ENCODE measurements at regions not wholly inside any gene's neighbourhood (a gene's known extent, or its start where the extent isn't known, plus 50 kb on each side); places are given as distances from the start of the nearest gene placed in this dataset.

- H2AK5ac ChIP-seq (ENCODE audit: low read length) = no peak overlapping the region
- H3K9ac ChIP-seq (ENCODE audit: low read length) = no peak overlapping the region
- no peaks in the 10 kb centered on the region for H3K79me1 ChIP-seq (ENCODE audit: low read length)
- no peak overlapping the region for H4K12ac ChIP-seq (ENCODE audit: low read depth, low read length)
- H4K8ac ChIP-seq (ENCODE audit: low read depth, low read length) = no peak overlapping the region
- no peak overlapping the region for H2BK5ac ChIP-seq (ENCODE audit: low read depth, low read length, poor library complexity)
- H3K4me2 ChIP-seq (ENCODE audit: low read length) = no peak overlapping the region
- no peak overlapping the region for H3K23ac ChIP-seq (ENCODE audit: low read length)
- no peak overlapping the region for H3K4ac ChIP-seq (ENCODE audit: low read depth, low read length)
- H3K4me1 ChIP-seq (ENCODE audit: control insufficient read depth in 1 of 2, insufficient read depth in 2 of 2, low read length in 2 of 2) = no peaks in the 10 kb centered on the region
- no peak overlapping the region for H3K14ac ChIP-seq (ENCODE audit: low read length)
- WGBS (ENCODE audit: extremely low coverage, insufficient coverage, insufficient read length) = no CpG with 5 or more reads among the region's 2 CpGs
- H4K91ac ChIP-seq (ENCODE audit: low read depth, low read length) = no peak overlapping the region
- H3K27ac ChIP-seq (ENCODE audit: low read depth, low read length) = no peak overlapping the region
- no peaks in the 10 kb centered on the region for H3K27me3 ChIP-seq (ENCODE audit: insufficient read depth, low read length)
- H2BK12ac ChIP-seq (ENCODE audit: low read length) = no peak overlapping the region
- no peak overlapping the region for H2BK120ac ChIP-seq (ENCODE audit: insufficient read depth, low read length, poor library complexity)
- no peaks in the 10 kb centered on the region for H3K36me3 ChIP-seq (ENCODE audit: control insufficient read depth in 1 of 2, insufficient read depth in 2 of 2, low read length in 2 of 2)
- no peaks in the 10 kb centered on the region for H3K79me2 ChIP-seq (ENCODE audit: control insufficient read depth, insufficient read depth, low read length, poor library complexity)
- no peaks in the 10 kb centered on the region for H3K9me3 ChIP-seq (ENCODE audit: insufficient read depth, low read depth, low read length)
- DNase-seq = no peak
- no peak overlapping the region for H3K18ac ChIP-seq (ENCODE audit: low read length)
- no peak overlapping the region for H2AFZ ChIP-seq (ENCODE audit: insufficient read depth, low read length, poor library complexity)
- no peak overlapping the region for H3K4me3 ChIP-seq (ENCODE audit: low read depth, low read length)
These were observed 166.6 kb upstream of the FLRT2 start for GRCh38 chr14:85363358-85363757.

DNA sequence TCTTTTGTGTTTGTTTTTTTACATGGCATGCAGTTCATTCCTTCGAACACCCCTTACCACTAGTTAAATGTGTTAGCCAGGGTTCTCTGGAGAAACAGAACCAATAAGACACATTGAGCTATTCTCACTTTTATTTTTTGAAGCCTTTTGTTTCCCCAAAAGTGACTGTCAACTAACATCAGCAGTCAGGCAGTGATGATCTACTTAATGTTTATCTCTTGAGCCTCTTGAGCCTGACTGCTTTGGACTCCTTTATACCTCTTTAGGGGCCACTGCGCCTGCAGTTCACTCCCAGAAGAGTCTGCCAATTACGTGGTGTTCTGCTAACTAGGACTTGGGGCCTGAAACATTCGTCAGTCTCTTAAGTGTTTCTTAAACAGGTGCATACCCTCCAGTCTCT, 163.7 kb upstream of the FLRT2 start:
- H3K27ac ChIP-seq (ENCODE audit: low read depth, low read length) = no peak overlapping the region
- no peaks in the 10 kb centered on the region for H3K36me3 ChIP-seq (ENCODE audit: control insufficient read depth in 1 of 2, insufficient read depth in 2 of 2, low read length in 2 of 2)
- H3K79me2 ChIP-seq (ENCODE audit: control insufficient read depth, insufficient read depth, low read length, poor library complexity) = no peaks in the 10 kb centered on the region
- no peaks in the 10 kb centered on the region for H3K79me1 ChIP-seq (ENCODE audit: low read length)
- H3K9ac ChIP-seq (ENCODE audit: low read length) = no peak overlapping the region
- H3K4ac ChIP-seq (ENCODE audit: low read depth, low read length) = no peak overlapping the region
- no peaks in the 10 kb centered on the region for H3K4me1 ChIP-seq (ENCODE audit: control insufficient read depth in 1 of 2, insufficient read depth in 2 of 2, low read length in 2 of 2)
- no peak overlapping the region for H4K8ac ChIP-seq (ENCODE audit: low read depth, low read length)
- H3K14ac ChIP-seq (ENCODE audit: low read length) = no peak overlapping the region
- H3K4me2 ChIP-seq (ENCODE audit: low read length) = no peak overlapping the region
- H3K9me3 ChIP-seq (ENCODE audit: insufficient read depth, low read depth, low read length) = no peaks in the 10 kb centered on the region
- H2BK120ac ChIP-seq (ENCODE audit: insufficient read depth, low read length, poor library complexity) = no peak overlapping the region
- H2AFZ ChIP-seq (ENCODE audit: insufficient read depth, low read length, poor library complexity) = no peak overlapping the region
- H4K91ac ChIP-seq (ENCODE audit: low read depth, low read length) = no peak overlapping the region
- no peak overlapping the region for H2AK5ac ChIP-seq (ENCODE audit: low read length)
- WGBS (ENCODE audit: extremely low coverage, insufficient coverage, insufficient read length) = no CpG with 5 or more reads among the region's 4 CpGs
- no peaks in the 10 kb centered on the region for H3K27me3 ChIP-seq (ENCODE audit: insufficient read depth, low read length)
- H2BK5ac ChIP-seq (ENCODE audit: low read depth, low read length, poor library complexity) = no peak overlapping the region
- no peak overlapping the region for H2BK12ac ChIP-seq (ENCODE audit: low read length)
- H4K12ac ChIP-seq (ENCODE audit: low read depth, low read length) = no peak overlapping the region
- H3K23ac ChIP-seq (ENCODE audit: low read length) = no peak overlapping the region
- no peak overlapping the region for H3K18ac ChIP-seq (ENCODE audit: low read length)
- H3K4me3 ChIP-seq (ENCODE audit: low read depth, low read length) = no peak overlapping the region
- DNase-seq = no peak

GRCh38 chr14:85380881-85381280, 149.1 kb upstream of the FLRT2 start:
- Histone ChIP-seq H2AK5ac (ENCODE audit: low read length) (no peak overlapping the region), H3K27me3 (ENCODE audit: insufficient read depth, low read length) (no peaks in the 10 kb centered on the region), H3K23ac (ENCODE audit: low read length) (no peak overlapping the region), H3K9ac (ENCODE audit: low read length) (no peak overlapping the region), H3K14ac (ENCODE audit: low read length) (no peak overlapping the region), H3K4me3 (ENCODE audit: low read depth, low read length) (no peak overlapping the region), H3K79me2 (ENCODE audit: control insufficient read depth, insufficient read depth, low read length, poor library complexity) (no peaks in the 10 kb centered on the region), H3K4me2 (ENCODE audit: low read length) (no peak overlapping the region), H3K9me3 (ENCODE audit: insufficient read depth, low read depth, low read length) (no peaks in the 10 kb centered on the region), H3K79me1 (ENCODE audit: low read length) (no peaks in the 10 kb centered on the region), H3K4me1 (ENCODE audit: control insufficient read depth in 1 of 2, insufficient read depth in 2 of 2, low read length in 2 of 2) (no peaks in the 10 kb centered on the region), H2BK12ac (ENCODE audit: low read length) (no peak overlapping the region), H3K36me3 (ENCODE audit: control insufficient read depth in 1 of 2, insufficient read depth in 2 of 2, low read length in 2 of 2) (no peaks in the 10 kb centered on the region), H3K4ac (ENCODE audit: low read depth, low read length) (no peak overlapping the region), H3K27ac (ENCODE audit: low read depth, low read length) (no peak overlapping the region), H2BK5ac (ENCODE audit: low read depth, low read length, poor library complexity) (no peak overlapping the region), H2AFZ (ENCODE audit: insufficient read depth, low read length, poor library complexity) (no peak overlapping the region), H4K91ac (ENCODE audit: low read depth, low read length) (no peak overlapping the region), H4K8ac (ENCODE audit: low read depth, low read length) (no peak overlapping the region), H4K12ac (ENCODE audit: low read depth, low read length) (no peak overlapping the region), H2BK120ac (ENCODE audit: insufficient read depth, low read length, poor library complexity) (no peak overlapping the region), H3K18ac (ENCODE audit: low read length) (no peak overlapping the region)
- WGBS (ENCODE audit: extremely low coverage, insufficient coverage, insufficient read length) = no CpG with 5 or more reads among the region's 8 CpGs
- DNase-seq = no peak

DNA sequence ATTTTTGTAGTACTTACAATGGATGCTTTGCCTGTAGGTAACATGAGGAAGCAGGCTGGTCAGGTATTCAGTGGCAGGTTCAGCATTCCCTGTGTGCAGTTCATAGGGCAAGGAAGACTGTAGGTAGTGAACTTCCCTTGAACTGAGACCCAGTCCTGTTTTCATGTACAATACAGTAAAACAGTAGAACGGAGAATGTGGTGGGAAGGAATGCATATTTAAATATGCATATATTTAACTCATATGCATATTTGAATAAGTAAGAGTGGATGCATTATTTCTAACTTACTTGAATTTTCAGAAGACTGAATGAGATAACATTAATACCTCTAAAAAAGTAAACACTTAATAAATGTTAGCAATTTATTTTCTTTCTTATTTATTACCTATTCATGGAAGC, 147.6 kb upstream of the FLRT2 start:
- no peak overlapping the region for H3K14ac ChIP-seq (ENCODE audit: low read length)
- H4K8ac ChIP-seq (ENCODE audit: low read depth, low read length) = no peak overlapping the region
- H3K9me3 ChIP-seq (ENCODE audit: insufficient read depth, low read depth, low read length) = no peaks in the 10 kb centered on the region
- H2BK120ac ChIP-seq (ENCODE audit: insufficient read depth, low read length, poor library complexity) = no peak overlapping the region
- no peak overlapping the region for H2AFZ ChIP-seq (ENCODE audit: insufficient read depth, low read length, poor library complexity)
- WGBS (ENCODE audit: extremely low coverage, insufficient coverage, insufficient read length) = no CpG with 5 or more reads among the region's 1 CpG
- no peaks in the 10 kb centered on the region for H3K36me3 ChIP-seq (ENCODE audit: control insufficient read depth in 1 of 2, insufficient read depth in 2 of 2, low read length in 2 of 2)
- H3K27me3 ChIP-seq (ENCODE audit: insufficient read depth, low read length) = no peaks in the 10 kb centered on the region
- H4K91ac ChIP-seq (ENCODE audit: low read depth, low read length) = no peak overlapping the region
- no peak for DNase-seq
- H3K4me1 ChIP-seq (ENCODE audit: control insufficient read depth in 1 of 2, insufficient read depth in 2 of 2, low read length in 2 of 2) = no peaks in the 10 kb centered on the region
- H3K9ac ChIP-seq (ENCODE audit: low read length) = no peak overlapping the region
- no peak overlapping the region for H3K18ac ChIP-seq (ENCODE audit: low read length)
- H3K27ac ChIP-seq (ENCODE audit: low read depth, low read length) = no peak overlapping the region
- H3K79me1 ChIP-seq (ENCODE audit: low read length) = no peaks in the 10 kb centered on the region
- no peaks in the 10 kb centered on the region for H3K79me2 ChIP-seq (ENCODE audit: control insufficient read depth, insufficient read depth, low read length, poor library complexity)
- H2AK5ac ChIP-seq (ENCODE audit: low read length) = no peak overlapping the region
- no peak overlapping the region for H2BK12ac ChIP-seq (ENCODE audit: low read length)
- no peak overlapping the region for H3K23ac ChIP-seq (ENCODE audit: low read length)
- H3K4ac ChIP-seq (ENCODE audit: low read depth, low read length) = no peak overlapping the region
- H2BK5ac ChIP-seq (ENCODE audit: low read depth, low read length, poor library complexity) = no peak overlapping the region
- no peak overlapping the region for H3K4me3 ChIP-seq (ENCODE audit: low read depth, low read length)
- H3K4me2 ChIP-seq (ENCODE audit: low read length) = no peak overlapping the region
- H4K12ac ChIP-seq (ENCODE audit: low read depth, low read length) = no peak overlapping the region
